ENCODE measurements at regions not wholly inside any gene's neighbourhood (a gene's known extent, or its start where the extent isn't known, plus 50 kb on each side); places are given as distances from the start of the nearest gene placed in this dataset.

- no peak for DNase-seq (ENCODE audit: low read depth, low spot score)
- TF ChIP-seq KDM1A (IDR thresholded peaks at IDR 0.05; ENCODE audit: borderline replicate concordance), result no peak
- TF ChIP-seq ZBTB4 (CRISPR knock-in tag; IDR thresholded peaks at IDR 0.05), result no peak
- no peak for TF ChIP-seq TBL1XR1 (IDR thresholded peaks at IDR 0.05; ENCODE audit: low read depth, low read length)
- TF ChIP-seq HDGF (IDR thresholded peaks at IDR 0.05), result no peak
- TF ChIP-seq MEF2B (IDR thresholded peaks at IDR 0.05; ENCODE audit: partially characterized antibody, poor library complexity, severe bottlenecking), result no peak
- TF ChIP-seq MLLT1 (IDR thresholded peaks at IDR 0.05), result no peak
- no peak for TF ChIP-seq EGR1 (IDR thresholded peaks at IDR 0.05; ENCODE audit: borderline replicate concordance in 1 of 2, low read depth in 2 of 2, low read length in 2 of 2)
- no peak for TF ChIP-seq BACH1 (IDR thresholded peaks at IDR 0.05; ENCODE audit: borderline replicate concordance)
- TF ChIP-seq ASH2L (IDR thresholded peaks at IDR 0.05; ENCODE audit: borderline replicate concordance, low read depth), result no peak
- TF ChIP-seq CHD2 (IDR thresholded peaks at IDR 0.05; ENCODE audit: borderline replicate concordance, low read depth, low read length), result no peak
- TF ChIP-seq TARDBP (IDR thresholded peaks at IDR 0.05; ENCODE audit: borderline replicate concordance), result no peak
- TF ChIP-seq NR2F1 (conservative IDR thresholded peaks at IDR 0.05), result no peak
- TF ChIP-seq HDAC2 (IDR thresholded peaks at IDR 0.05), result no peak
- no peak for TF ChIP-seq SIN3A (IDR thresholded peaks at IDR 0.05; ENCODE audit: low read depth, low read length)
- no peak for TF ChIP-seq SUPT20H (IDR thresholded peaks at IDR 0.05; ENCODE audit: borderline replicate concordance, control insufficient read depth, low read depth, low read length)
- Histone ChIP-seq H3K4me1 (ENCODE audit: control insufficient read depth, insufficient read depth, low read length) (no peaks in the 10 kb centered on the region), H3K9me3 (replicated peaks; ENCODE audit: control insufficient read depth, insufficient read depth, low read length) (no peaks in the 10 kb centered on the region; the same call in 2 of the 3 replicates), H3K4me3 (no peak overlapping the region), H3K27ac (ENCODE audit: control insufficient read depth, insufficient read depth) (no peak overlapping the region), H3K4me2 (ENCODE audit: control insufficient read depth, insufficient read depth) (no peak overlapping the region), H2AFZ (ENCODE audit: control insufficient read depth, low read depth, low read length) (no peak overlapping the region), H3K36me3 (ENCODE audit: control insufficient read depth in 2 of 2, insufficient read depth in 2 of 2, low read length in 1 of 2) (no peaks in the 10 kb centered on the region), H3K79me2 (ENCODE audit: control insufficient read depth, insufficient read depth, low read length) (no peaks in the 10 kb centered on the region), H3K27me3 (replicated peaks in 1 of 2; ENCODE audit: control insufficient read depth in 2 of 2, insufficient read depth in 2 of 2, low read length in 1 of 2) (no peaks in the 10 kb centered on the region), H4K20me1 (ENCODE audit: control insufficient read depth, insufficient read depth) (no peaks in the 10 kb centered on the region), H3K9ac (ENCODE audit: control insufficient read depth, insufficient read depth, low read length) (no peak overlapping the region)
- FAIRE-seq, result no peak
- ChIA-PET RAD21 (ENCODE audit: unreplicated experiment) (no interaction called here), CTCF (interaction anchor here (1.1 kb wide), 1 partner anchor 175 kb away, joined by 4 read pairs; no protein-coding TSS in a partner anchor), SMC1A (ENCODE audit: uncharacterized antibody, unreplicated experiment) (interaction anchor here (1.5 kb wide), 1 partner anchor 7 kb away, joined by 3 read pairs; no protein-coding TSS in a partner anchor), POLR2A (no interaction called here)
- intact Hi-C loops (cut with micrococcal nuclease; ENCODE audit: unreplicated experiment) (no loop called here), in situ Hi-C loops (cut with MboI) (no loop called here)
- BruUV-seq (replicated peaks), result no TSS peak
- no peak for ATAC-seq
- 0% methylated on average over 3 of the region's 3 CpGs for WGBS (ENCODE audit: insufficient coverage, insufficient replicate concordance, low lambda C conversion rate, missing lambda C conversion rate)
Measured at GRCh38 chr4:81642543-81642942, 170.8 kb upstream of the RASGEF1B start.

Measured in GM12878 (cell line).